Keratinocyte (primary cell): ENCODE measurements at regions not wholly inside any gene's neighbourhood (a gene's known extent, or its start where the extent isn't known, plus 50 kb on each side); places are given as distances from the start of the nearest gene placed in this dataset.

Experiments
- DNase-seq: peaks from one replicate; pipeline ENCODE4 v3.0.0-alpha.2; 2011; ENCODE audit warnings: low read depth, missing footprints, low spot score
- FAIRE-seq: peaks from 2 replicates; lab custom pipeline; 2011; peaks lifted over from hg19 to GRCh38; lab: Jason Lieb, UNC
- H2AFZ ChIP-seq: 2 replicates; pipeline ENCODE4 v1.6.0; 2012; ENCODE audit warnings: low read length, control low read depth, inconsistent platforms; ENCODE audit not compliant: control insufficient read depth
- H3K27ac ChIP-seq: 2 replicates; pipeline ENCODE4 v1.5.1; 2011; ENCODE audit warnings: low read length; ENCODE audit not compliant: control insufficient read depth, insufficient read depth
- H3K27me3 ChIP-seq: 3 replicates; pipeline ENCODE4 v1.6.0; 2011; ENCODE audit warnings: low read length; ENCODE audit not compliant: control insufficient read depth, insufficient read depth; ENCODE audit errors: extremely low read depth
- H3K36me3 ChIP-seq, 2 experiments: 2 replicates in 1 of 2; 3 replicates in 1 of 2; pipeline ENCODE4 v1.5.1; 2011; ENCODE audit warnings: low read length in 2 of 2, mild to moderate bottlenecking in 1 of 2; ENCODE audit not compliant: control insufficient read depth in 2 of 2, insufficient read depth in 2 of 2; ENCODE audit errors: extremely low read depth in 1 of 2
- H3K4me1 ChIP-seq: 3 replicates; pipeline ENCODE4 v1.5.1; 2011; ENCODE audit warnings: low read length; ENCODE audit not compliant: control insufficient read depth, insufficient read depth; ENCODE audit errors: extremely low read depth
- H3K4me2 ChIP-seq: 3 replicates; pipeline ENCODE4 v1.6.0; 2011; ENCODE audit warnings: low read depth, low read length; ENCODE audit not compliant: control insufficient read depth, insufficient read depth; ENCODE audit errors: extremely low read depth
- H3K4me3 ChIP-seq, 3 experiments: fragments of 200-600 bp in 1 of 3; sonication (generic) in 1 of 3; 2 replicates in 2 of 3; 3 replicates in 1 of 3; pipeline ENCODE4 v1.5.1; 2011 to 2016; ENCODE audit warnings: low read length in 3 of 3, mild to moderate bottlenecking in 3 of 3, control low read depth in 2 of 3, inconsistent platforms in 1 of 3, low read depth in 1 of 3, mixed read lengths in 1 of 3, mixed run types in 1 of 3, moderate library complexity in 1 of 3; ENCODE audit not compliant: control insufficient read depth in 2 of 3, insufficient read depth in 2 of 3; ENCODE audit errors: extremely low read depth in 1 of 3
- H3K79me2 ChIP-seq: 2 replicates; pipeline ENCODE4 v1.6.0; 2012; ENCODE audit warnings: low read length; ENCODE audit not compliant: control insufficient read depth, insufficient read depth
- H3K9ac ChIP-seq: 3 replicates; pipeline ENCODE4 v1.6.0; 2011; ENCODE audit warnings: low read length; ENCODE audit not compliant: control insufficient read depth, insufficient read depth; ENCODE audit errors: extremely low read depth
- H3K9me1 ChIP-seq: 3 replicates; pipeline ENCODE4 v1.6.0; 2011; ENCODE audit warnings: low read length; ENCODE audit not compliant: control insufficient read depth, insufficient read depth; ENCODE audit errors: extremely low read depth
- H3K9me3 ChIP-seq: 2 replicates; pipeline ENCODE4 v1.5.1; 2012; ENCODE audit warnings: low read depth, low read length; ENCODE audit not compliant: control insufficient read depth
- H4K20me1 ChIP-seq: 3 replicates; pipeline ENCODE4 v1.6.0; 2011; ENCODE audit warnings: low read length; ENCODE audit not compliant: control insufficient read depth, insufficient read depth; ENCODE audit errors: extremely low read depth
- EZH2 ChIP-seq: IDR thresholded peaks from one replicate; pipeline ENCODE4 v1.6.1; 2012; ENCODE audit warnings: inconsistent platforms, mild to moderate bottlenecking, low read length, moderate library complexity
- dilution Hi-C: fragments of 300-500 bp; cut with MboI; formaldehyde crosslinking; loops from one replicate; pipeline ENCODE4 v1.7.0; 2020; ENCODE audit warnings: low sequenced_read_pairs; ENCODE audit not compliant: extremely low pct_ligation_motif_present
- TF ChIP-seq, protein P1 (sequence below), 3 experiments: IDR thresholded peaks in 1 of 3; conservative IDR thresholded peaks in 1 of 3; optimal IDR thresholded peaks in 1 of 3; 2 replicates in 2 of 3; 3 replicates in 1 of 3; pipeline versions ENCODE3 to v1.5.1; 2011; ENCODE audit warnings: low read length in 3 of 3, mild to moderate bottlenecking in 3 of 3, moderate library complexity in 2 of 3, control low read depth in 1 of 3, inconsistent platforms in 1 of 3; ENCODE audit not compliant: insufficient read depth in 2 of 3; ENCODE audit errors: extremely low read depth in 1 of 3

DNA sequence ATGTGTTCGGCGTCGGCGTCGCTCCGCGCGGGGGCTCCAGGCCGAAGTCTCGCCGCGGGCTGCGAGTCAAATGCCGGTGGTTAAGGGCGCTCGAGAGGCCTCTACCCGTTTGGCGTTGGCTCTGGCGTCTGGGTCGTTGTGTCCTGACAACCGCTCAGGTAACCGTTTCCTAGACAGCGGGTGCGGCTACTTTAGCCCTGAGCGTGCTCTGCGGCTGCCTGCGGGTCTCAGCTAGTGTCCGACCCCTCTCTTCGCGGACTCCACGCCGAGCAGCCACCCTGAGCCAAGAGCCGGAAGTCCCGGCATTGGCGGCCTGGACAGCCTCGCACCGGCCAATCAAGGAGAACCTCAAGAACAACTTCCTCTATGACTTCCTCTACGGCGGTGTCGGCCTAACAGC is 173.4 kb downstream of the SETD4 start:
- H3K4me2 ChIP-seq, result no peak overlapping the region
- H3K36me3 ChIP-seq, result no peaks in the 10 kb centered on the region
- no peak overlapping the region for H3K4me3 ChIP-seq
- H2AFZ ChIP-seq, result no peak overlapping the region
- no peaks in the 10 kb centered on the region for H3K9me1 ChIP-seq
- no peak overlapping the region for H3K9ac ChIP-seq
- no peaks in the 10 kb centered on the region for H3K4me1 ChIP-seq
- H3K79me2 ChIP-seq, result no peaks in the 10 kb centered on the region
- H3K27ac ChIP-seq, result no peak overlapping the region
- dilution Hi-C loops, result no loop called here
- DNase-seq, result no peak
- peaks cover 12% of the 10 kb centered on the region for H3K27me3 ChIP-seq
- H3K9me3 ChIP-seq, result no peaks in the 10 kb centered on the region
- no peak for TF ChIP-seq EZH2
- TF ChIP-seq, protein P1, sequence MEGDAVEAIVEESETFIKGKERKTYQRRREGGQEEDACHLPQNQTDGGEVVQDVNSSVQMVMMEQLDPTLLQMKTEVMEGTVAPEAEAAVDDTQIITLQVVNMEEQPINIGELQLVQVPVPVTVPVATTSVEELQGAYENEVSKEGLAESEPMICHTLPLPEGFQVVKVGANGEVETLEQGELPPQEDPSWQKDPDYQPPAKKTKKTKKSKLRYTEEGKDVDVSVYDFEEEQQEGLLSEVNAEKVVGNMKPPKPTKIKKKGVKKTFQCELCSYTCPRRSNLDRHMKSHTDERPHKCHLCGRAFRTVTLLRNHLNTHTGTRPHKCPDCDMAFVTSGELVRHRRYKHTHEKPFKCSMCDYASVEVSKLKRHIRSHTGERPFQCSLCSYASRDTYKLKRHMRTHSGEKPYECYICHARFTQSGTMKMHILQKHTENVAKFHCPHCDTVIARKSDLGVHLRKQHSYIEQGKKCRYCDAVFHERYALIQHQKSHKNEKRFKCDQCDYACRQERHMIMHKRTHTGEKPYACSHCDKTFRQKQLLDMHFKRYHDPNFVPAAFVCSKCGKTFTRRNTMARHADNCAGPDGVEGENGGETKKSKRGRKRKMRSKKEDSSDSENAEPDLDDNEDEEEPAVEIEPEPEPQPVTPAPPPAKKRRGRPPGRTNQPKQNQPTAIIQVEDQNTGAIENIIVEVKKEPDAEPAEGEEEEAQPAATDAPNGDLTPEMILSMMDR (optimal IDR thresholded peaks at IDR 0.05 in 1 of 3, IDR thresholded peaks at IDR 0.05 in 1 of 3, conservative IDR thresholded peaks at IDR 0.05 in 1 of 3; ENCODE audit: extremely low read depth in 1 of 3, insufficient read depth in 2 of 3, low read length in 3 of 3), result no peak
- H4K20me1 ChIP-seq, result no peaks in the 10 kb centered on the region
- no peak for FAIRE-seq

DNA sequence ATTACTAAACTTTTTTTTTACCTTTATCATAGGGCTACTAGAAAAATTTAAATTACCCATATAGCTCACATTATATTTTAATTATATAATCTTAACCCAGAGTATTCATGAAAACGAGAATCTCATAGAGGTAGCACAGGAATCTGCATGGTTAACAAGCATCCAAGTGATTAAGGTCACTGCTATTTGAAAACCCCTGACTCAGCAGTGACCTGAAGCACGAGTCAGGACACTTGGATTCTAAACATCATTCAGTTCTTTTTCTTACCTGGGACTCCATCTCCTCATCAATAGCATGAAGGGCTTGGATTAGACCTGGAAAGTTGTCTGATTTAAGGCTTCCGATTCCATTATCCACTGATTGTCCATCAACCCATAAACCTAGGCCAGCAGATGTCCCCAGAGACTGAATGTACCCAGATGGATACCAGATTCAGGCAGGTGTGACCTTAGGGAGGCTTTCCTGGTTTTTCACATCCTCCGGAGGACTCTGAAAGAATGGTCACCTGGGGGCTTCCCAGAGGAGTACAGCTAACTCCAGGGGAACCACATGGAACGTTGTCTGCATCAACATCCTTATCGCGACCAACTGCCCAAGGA is 174.3 kb downstream of the SETD4 start:
- H3K9me1 ChIP-seq, result no peaks in the 10 kb centered on the region
- H3K27ac ChIP-seq, result no peak overlapping the region
- DNase-seq (no peak), FAIRE-seq (no peak)
- no peaks in the 10 kb centered on the region for H3K36me3 ChIP-seq
- H3K9me3 ChIP-seq, result no peaks in the 10 kb centered on the region
- H3K4me1 ChIP-seq, result no peaks in the 10 kb centered on the region
- H2AFZ ChIP-seq, result no peak overlapping the region
- no peaks in the 10 kb centered on the region for H3K79me2 ChIP-seq
- dilution Hi-C loops, result no loop called here
- peaks cover 18% of the 10 kb centered on the region for H3K27me3 ChIP-seq
- H3K4me2 ChIP-seq, result no peak overlapping the region
- no peaks in the 10 kb centered on the region for H4K20me1 ChIP-seq
- no peak overlapping the region for H3K4me3 ChIP-seq
- TF ChIP-seq EZH2, result no peak
- TF ChIP-seq, protein P1 (optimal IDR thresholded peaks at IDR 0.05 in 1 of 3, IDR thresholded peaks at IDR 0.05 in 1 of 3, conservative IDR thresholded peaks at IDR 0.05 in 1 of 3; ENCODE audit: extremely low read depth in 1 of 3, insufficient read depth in 2 of 3, low read length in 3 of 3), result no peak
- no peak overlapping the region for H3K9ac ChIP-seq
